Esophagus squamous epithelium (tissue), 5 donors: ENCODE measurements at regions not wholly inside any gene's neighbourhood (a gene's known extent, or its start where the extent isn't known, plus 50 kb on each side); places are given as distances from the start of the nearest gene placed in this dataset.

Experiments used
- DNase-seq: peaks from one replicate; lab custom pipeline; 2025; lab: John Stamatoyannopoulos, UW
- H3K27ac ChIP-seq, 4 donors: fragments of 200-600 bp; sonication (generic); one replicate each; pipeline ENCODE4 v1.5.1; 2016 to 2019; ENCODE audit warnings: mild to moderate bottlenecking in 1 of 4
- H3K27me3 ChIP-seq, 4 donors: fragments of 200-600 bp; sonication (generic); 1 replicate in 3 of 4; 2 replicates in 1 of 4; pipeline versions ENCODE4 v1.5.1 to v1.6.0; 2017 to 2021; ENCODE audit warnings: antibody characterized with exemption in 1 of 4
- H3K36me3 ChIP-seq, 3 donors: fragments of 200-600 bp; sonication (generic); one replicate each; pipeline ENCODE4 v1.5.1; 2016 to 2019
- H3K4me1 ChIP-seq, 3 donors: fragments of 200-600 bp; sonication (generic); one replicate each; pipeline ENCODE4 v1.5.1; 2017 to 2019
- H3K4me3 ChIP-seq, 4 donors: fragments of 200-600 bp; sonication (generic); 1 replicate in 3 of 4; 2 replicates in 1 of 4; pipeline ENCODE4 v1.5.1; 2016 to 2019; ENCODE audit warnings: mild to moderate bottlenecking in 2 of 4, moderate library complexity in 1 of 4
- H3K9me3 ChIP-seq, 3 donors: fragments of 200-600 bp; sonication (generic); one replicate each; pipeline ENCODE4 v1.5.1; 2016 to 2019
- CTCF ChIP-seq, 6 experiments: fragments of 450-650 bp in 4 of 6; fragments of 200-600 bp in 2 of 6; sonication (generic) in 2 of 6; IDR thresholded peaks; one replicate each; pipeline ENCODE4 v1.5.1; 2016 to 2019; ENCODE audit warnings: antibody characterized with exemption in 6 of 6, mild to moderate bottlenecking in 4 of 6, moderate library complexity in 4 of 6
- POLR2A ChIP-seq, 4 donors: fragments of 450-650 bp; IDR thresholded peaks; one replicate each; pipeline ENCODE4 v1.6.1; 2017; ENCODE audit warnings: antibody characterized with exemption in 4 of 4, mild to moderate bottlenecking in 4 of 4, moderate library complexity in 3 of 4
- WGBS, 2 donors: methylation state at CpG; one replicate each; pipeline ENCODE4 v1.1.5; 2018; 5-methylcytosine and 5-hydroxymethylcytosine counted together
- intact Hi-C: fragments of 100-400 bp; cut with DNase I; formaldehyde crosslinking; loops from one replicate; pipeline ENCODE4 v1.15.0; 2022
- donor health status: DM: yes; HTN: yes; CAD: no.

- no peak for DNase-seq
- no peaks in the 10 kb centered on the region for H3K9me3 ChIP-seq
- H3K36me3 ChIP-seq = no peaks in the 10 kb centered on the region
- intact Hi-C loops = no loop called here
- peaks cover 0 to 5% (median 0%) of the 10 kb centered on the region in 3 donors for H3K4me1 ChIP-seq
- TF ChIP-seq POLR2A (IDR thresholded peaks at IDR 0.05) (no peak), CTCF (IDR thresholded peaks at IDR 0.05) (no peak)
- H3K27me3 ChIP-seq = no peaks in the 10 kb centered on the region
- H3K27ac ChIP-seq = no peak overlapping the region
- 91% methylated on average over 4 of the region's 4 CpGs for whole genome bisulfite sequencing, 2 donors
- no peak overlapping the region for H3K4me3 ChIP-seq
Observed at GRCh38 chr18:39564716-39565115, 1999.1 kb upstream of the CELF4 start.

- Histone ChIP-seq H3K4me1 (peaks cover 0 to 19% (median 0%) of the 10 kb centered on the region in 3 donors), H3K9me3 (no peaks in the 10 kb centered on the region), H3K4me3 (no peak overlapping the region), H3K27ac (no peak overlapping the region), H3K27me3 (no peaks in the 10 kb centered on the region), H3K36me3 (no peaks in the 10 kb centered on the region)
- no peak for TF ChIP-seq CTCF (IDR thresholded peaks at IDR 0.05)
- TF ChIP-seq POLR2A (IDR thresholded peaks at IDR 0.05) = no peak
- no peak for DNase-seq
- WGBS, 2 donors = 29 to 31% methylated on average over 2 of the region's 2 CpGs
- intact Hi-C loops = no loop called here
Observed at GRCh38 chr18:39561126-39561525, 1995.5 kb upstream of the CELF4 start.

GRCh38 chr18:39558658-39559057 is 1993.1 kb upstream of the CELF4 start:
- TF ChIP-seq POLR2A (IDR thresholded peaks at IDR 0.05) (no peak), CTCF (IDR thresholded peaks at IDR 0.05) (no peak)
- Histone ChIP-seq H3K27me3 (no peaks in the 10 kb centered on the region), H3K4me3 (no peak overlapping the region), H3K27ac (no peak overlapping the region), H3K9me3 (no peaks in the 10 kb centered on the region), H3K4me1 (peaks cover 0 to 19% (median 0%) of the 10 kb centered on the region in 3 donors), H3K36me3 (no peaks in the 10 kb centered on the region)
- intact Hi-C loops = no loop called here
- no peak for DNase-seq

- H3K27ac ChIP-seq = no peak overlapping the region
- intact Hi-C loops = no loop called here
- H3K36me3 ChIP-seq = no peaks in the 10 kb centered on the region
- no peak overlapping the region for H3K4me3 ChIP-seq
- 75 to 80% methylated on average over 1 of the region's 1 CpG for WGBS, 2 donors
- DNase-seq = no peak
- H3K4me1 ChIP-seq = peaks cover 0 to 14% (median 0%) of the 10 kb centered on the region in 3 donors
- no peaks in the 10 kb centered on the region for H3K27me3 ChIP-seq
- no peaks in the 10 kb centered on the region for H3K9me3 ChIP-seq
- TF ChIP-seq POLR2A (IDR thresholded peaks at IDR 0.05) (no peak), CTCF (IDR thresholded peaks at IDR 0.05) (no peak)
Observed at GRCh38 chr18:39555496-39555895, 1989.9 kb upstream of the CELF4 start.

- Histone ChIP-seq H3K27me3 (no peaks in the 10 kb centered on the region), H3K27ac (no peak overlapping the region), H3K36me3 (no peaks in the 10 kb centered on the region), H3K9me3 (no peaks in the 10 kb centered on the region), H3K4me3 (no peak overlapping the region), H3K4me1 (no peaks in the 10 kb centered on the region)
- intact Hi-C loops = no loop called here
- WGBS, 2 donors = 75 to 82% methylated on average over 2 of the region's 2 CpGs
- TF ChIP-seq POLR2A (IDR thresholded peaks at IDR 0.05) = no peak
- TF ChIP-seq CTCF (IDR thresholded peaks at IDR 0.05) = no peak
- DNase-seq = no peak
Observed at GRCh38 chr18:39550701-39551100, 1985.1 kb upstream of the CELF4 start.
